ENCODE measurements at regions not wholly inside any gene's neighbourhood (a gene's known extent, or its start where the extent isn't known, plus 50 kb on each side); places are given as distances from the start of the nearest gene placed in this dataset.

DNA sequence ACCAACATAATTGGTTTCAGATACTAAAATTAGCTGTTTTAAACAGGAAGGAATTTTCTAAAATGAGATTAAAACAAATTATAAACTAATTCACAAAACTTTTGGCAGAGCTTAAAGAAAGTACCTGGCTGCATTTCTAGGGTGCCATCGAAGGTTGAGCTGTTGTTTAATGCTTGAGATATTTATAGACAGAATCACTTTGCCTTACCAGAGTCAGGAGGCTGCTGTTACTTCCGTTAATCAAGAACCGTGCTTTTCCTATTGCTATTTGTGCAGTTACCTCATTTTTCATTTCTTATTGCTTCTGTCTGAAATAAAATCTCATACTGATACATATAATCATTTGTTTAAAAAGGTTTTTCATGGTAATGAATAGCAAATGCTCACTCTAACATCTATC is 242.9 kb downstream of the TECRL start (continued):
- TF ChIP-seq, protein P1, sequence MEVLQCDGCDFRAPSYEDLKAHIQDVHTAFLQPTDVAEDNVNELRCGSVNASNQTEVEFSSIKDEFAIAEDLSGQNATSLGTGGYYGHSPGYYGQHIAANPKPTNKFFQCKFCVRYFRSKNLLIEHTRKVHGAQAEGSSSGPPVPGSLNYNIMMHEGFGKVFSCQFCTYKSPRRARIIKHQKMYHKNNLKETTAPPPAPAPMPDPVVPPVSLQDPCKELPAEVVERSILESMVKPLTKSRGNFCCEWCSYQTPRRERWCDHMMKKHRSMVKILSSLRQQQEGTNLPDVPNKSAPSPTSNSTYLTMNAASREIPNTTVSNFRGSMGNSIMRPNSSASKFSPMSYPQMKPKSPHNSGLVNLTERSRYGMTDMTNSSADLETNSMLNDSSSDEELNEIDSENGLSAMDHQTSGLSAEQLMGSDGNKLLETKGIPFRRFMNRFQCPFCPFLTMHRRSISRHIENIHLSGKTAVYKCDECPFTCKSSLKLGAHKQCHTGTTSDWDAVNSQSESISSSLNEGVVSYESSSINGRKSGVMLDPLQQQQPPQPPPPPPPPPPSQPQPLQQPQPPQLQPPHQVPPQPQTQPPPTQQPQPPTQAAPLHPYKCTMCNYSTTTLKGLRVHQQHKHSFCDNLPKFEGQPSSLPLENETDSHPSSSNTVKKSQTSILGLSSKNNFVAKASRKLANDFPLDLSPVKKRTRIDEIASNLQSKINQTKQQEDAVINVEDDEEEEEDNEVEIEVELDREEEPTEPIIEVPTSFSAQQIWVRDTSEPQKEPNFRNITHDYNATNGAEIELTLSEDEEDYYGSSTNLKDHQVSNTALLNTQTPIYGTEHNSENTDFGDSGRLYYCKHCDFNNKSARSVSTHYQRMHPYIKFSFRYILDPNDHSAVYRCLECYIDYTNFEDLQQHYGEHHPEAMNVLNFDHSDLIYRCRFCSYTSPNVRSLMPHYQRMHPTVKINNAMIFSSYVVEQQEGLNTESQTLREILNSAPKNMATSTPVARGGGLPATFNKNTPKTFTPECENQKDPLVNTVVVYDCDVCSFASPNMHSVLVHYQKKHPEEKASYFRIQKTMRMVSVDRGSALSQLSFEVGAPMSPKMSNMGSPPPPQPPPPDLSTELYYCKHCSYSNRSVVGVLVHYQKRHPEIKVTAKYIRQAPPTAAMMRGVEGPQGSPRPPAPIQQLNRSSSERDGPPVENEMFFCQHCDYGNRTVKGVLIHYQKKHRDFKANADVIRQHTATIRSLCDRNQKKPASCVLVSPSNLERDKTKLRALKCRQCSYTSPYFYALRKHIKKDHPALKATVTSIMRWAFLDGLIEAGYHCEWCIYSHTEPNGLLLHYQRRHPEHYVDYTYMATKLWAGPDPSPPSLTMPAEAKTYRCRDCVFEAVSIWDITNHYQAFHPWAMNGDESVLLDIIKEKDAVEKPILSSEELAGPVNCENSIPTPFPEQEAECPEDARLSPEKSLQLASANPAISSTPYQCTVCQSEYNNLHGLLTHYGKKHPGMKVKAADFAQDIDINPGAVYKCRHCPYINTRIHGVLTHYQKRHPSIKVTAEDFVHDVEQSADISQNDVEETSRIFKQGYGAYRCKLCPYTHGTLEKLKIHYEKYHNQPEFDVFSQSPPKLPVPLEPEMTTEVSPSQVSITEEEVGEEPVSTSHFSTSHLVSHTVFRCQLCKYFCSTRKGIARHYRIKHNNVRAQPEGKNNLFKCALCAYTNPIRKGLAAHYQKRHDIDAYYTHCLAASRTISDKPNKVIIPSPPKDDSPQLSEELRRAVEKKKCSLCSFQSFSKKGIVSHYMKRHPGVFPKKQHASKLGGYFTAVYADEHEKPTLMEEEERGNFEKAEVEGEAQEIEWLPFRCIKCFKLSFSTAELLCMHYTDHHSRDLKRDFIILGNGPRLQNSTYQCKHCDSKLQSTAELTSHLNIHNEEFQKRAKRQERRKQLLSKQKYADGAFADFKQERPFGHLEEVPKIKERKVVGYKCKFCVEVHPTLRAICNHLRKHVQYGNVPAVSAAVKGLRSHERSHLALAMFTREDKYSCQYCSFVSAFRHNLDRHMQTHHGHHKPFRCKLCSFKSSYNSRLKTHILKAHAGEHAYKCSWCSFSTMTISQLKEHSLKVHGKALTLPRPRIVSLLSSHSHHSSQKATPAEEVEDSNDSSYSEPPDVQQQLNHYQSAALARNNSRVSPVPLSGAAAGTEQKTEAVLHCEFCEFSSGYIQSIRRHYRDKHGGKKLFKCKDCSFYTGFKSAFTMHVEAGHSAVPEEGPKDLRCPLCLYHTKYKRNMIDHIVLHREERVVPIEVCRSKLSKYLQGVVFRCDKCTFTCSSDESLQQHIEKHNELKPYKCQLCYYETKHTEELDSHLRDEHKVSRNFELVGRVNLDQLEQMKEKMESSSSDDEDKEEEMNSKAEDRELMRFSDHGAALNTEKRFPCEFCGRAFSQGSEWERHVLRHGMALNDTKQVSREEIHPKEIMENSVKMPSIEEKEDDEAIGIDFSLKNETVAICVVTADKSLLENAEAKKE (CRISPR knock-in tag; IDR thresholded peaks at IDR 0.05): no peak
- TF ChIP-seq, protein P2, sequence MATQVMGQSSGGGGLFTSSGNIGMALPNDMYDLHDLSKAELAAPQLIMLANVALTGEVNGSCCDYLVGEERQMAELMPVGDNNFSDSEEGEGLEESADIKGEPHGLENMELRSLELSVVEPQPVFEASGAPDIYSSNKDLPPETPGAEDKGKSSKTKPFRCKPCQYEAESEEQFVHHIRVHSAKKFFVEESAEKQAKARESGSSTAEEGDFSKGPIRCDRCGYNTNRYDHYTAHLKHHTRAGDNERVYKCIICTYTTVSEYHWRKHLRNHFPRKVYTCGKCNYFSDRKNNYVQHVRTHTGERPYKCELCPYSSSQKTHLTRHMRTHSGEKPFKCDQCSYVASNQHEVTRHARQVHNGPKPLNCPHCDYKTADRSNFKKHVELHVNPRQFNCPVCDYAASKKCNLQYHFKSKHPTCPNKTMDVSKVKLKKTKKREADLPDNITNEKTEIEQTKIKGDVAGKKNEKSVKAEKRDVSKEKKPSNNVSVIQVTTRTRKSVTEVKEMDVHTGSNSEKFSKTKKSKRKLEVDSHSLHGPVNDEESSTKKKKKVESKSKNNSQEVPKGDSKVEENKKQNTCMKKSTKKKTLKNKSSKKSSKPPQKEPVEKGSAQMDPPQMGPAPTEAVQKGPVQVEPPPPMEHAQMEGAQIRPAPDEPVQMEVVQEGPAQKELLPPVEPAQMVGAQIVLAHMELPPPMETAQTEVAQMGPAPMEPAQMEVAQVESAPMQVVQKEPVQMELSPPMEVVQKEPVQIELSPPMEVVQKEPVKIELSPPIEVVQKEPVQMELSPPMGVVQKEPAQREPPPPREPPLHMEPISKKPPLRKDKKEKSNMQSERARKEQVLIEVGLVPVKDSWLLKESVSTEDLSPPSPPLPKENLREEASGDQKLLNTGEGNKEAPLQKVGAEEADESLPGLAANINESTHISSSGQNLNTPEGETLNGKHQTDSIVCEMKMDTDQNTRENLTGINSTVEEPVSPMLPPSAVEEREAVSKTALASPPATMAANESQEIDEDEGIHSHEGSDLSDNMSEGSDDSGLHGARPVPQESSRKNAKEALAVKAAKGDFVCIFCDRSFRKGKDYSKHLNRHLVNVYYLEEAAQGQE (IDR thresholded peaks at IDR 0.05; ENCODE audit: unreplicated experiment): no peak
- no peak for TF ChIP-seq STAT1 (IDR thresholded peaks at IDR 0.05; ENCODE audit: unreplicated experiment)
- TF ChIP-seq, protein P3, sequence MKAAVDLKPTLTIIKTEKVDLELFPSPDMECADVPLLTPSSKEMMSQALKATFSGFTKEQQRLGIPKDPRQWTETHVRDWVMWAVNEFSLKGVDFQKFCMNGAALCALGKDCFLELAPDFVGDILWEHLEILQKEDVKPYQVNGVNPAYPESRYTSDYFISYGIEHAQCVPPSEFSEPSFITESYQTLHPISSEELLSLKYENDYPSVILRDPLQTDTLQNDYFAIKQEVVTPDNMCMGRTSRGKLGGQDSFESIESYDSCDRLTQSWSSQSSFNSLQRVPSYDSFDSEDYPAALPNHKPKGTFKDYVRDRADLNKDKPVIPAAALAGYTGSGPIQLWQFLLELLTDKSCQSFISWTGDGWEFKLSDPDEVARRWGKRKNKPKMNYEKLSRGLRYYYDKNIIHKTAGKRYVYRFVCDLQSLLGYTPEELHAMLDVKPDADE (IDR thresholded peaks at IDR 0.05): no peak
- TF ChIP-seq EZH2 (IDR thresholded peaks at IDR 0.05; ENCODE audit: low read depth, unreplicated experiment): no peak
- no peak for TF ChIP-seq CREB1 (CRISPR knock-in tag; IDR thresholded peaks at IDR 0.05; ENCODE audit: low read depth)
